GM23338 (cell line): ENCODE measurements at regions not wholly inside any gene's neighbourhood (a gene's known extent, or its start where the extent isn't known, plus 50 kb on each side); places are given as distances from the start of the nearest gene placed in this dataset.

Experiments
- ATAC-seq: fragments of 200-7000 bp; cut with Tn5 transposase; 3 replicates; pipeline ENCODE4 v1.9.1; 2020
- DNase-seq: peaks from one replicate; pipeline ENCODE4 v3.0.0-alpha.2; 2015; ENCODE audit warnings: low spot score
- H2AFZ ChIP-seq: fragments of 200-600 bp; sonication (generic); 2 replicates; pipeline ENCODE4 v1.8.0; 2016; ENCODE audit warnings: antibody characterized with exemption, mild to moderate bottlenecking, moderate library complexity
- H3F3A ChIP-seq: fragments of 200-600 bp; sonication (generic); replicated peaks from 2 replicates; pipeline ENCODE4 v1.8.0; 2017; ENCODE audit warnings: antibody characterized with exemption, mixed run types, low read depth
- H3K27ac ChIP-seq: fragments of 200-600 bp; sonication (generic); 2 replicates; pipeline ENCODE4 v1.6.1; 2016; ENCODE audit warnings: low read depth
- H3K27me3 ChIP-seq: fragments of 200-600 bp; sonication (generic); 2 replicates; pipeline ENCODE4 v1.8.0; 2016; ENCODE audit warnings: mild to moderate bottlenecking, mixed run types, moderate library complexity; ENCODE audit not compliant: insufficient read depth
- H3K36me3 ChIP-seq: fragments of 200-600 bp; sonication (generic); 2 replicates; pipeline ENCODE4 v1.8.0; 2016; ENCODE audit warnings: mild to moderate bottlenecking; ENCODE audit not compliant: insufficient read depth
- H3K4me1 ChIP-seq: fragments of 200-600 bp; sonication (generic); 2 replicates; pipeline ENCODE4 v1.8.0; 2016; ENCODE audit warnings: mild to moderate bottlenecking, moderate library complexity; ENCODE audit not compliant: insufficient read depth
- H3K4me2 ChIP-seq: fragments of 200-600 bp; sonication (generic); 2 replicates; pipeline ENCODE4 v1.7.1; 2017; ENCODE audit warnings: mixed run types
- H3K4me3 ChIP-seq: fragments of 200-600 bp; sonication (generic); 2 replicates; pipeline ENCODE4 v1.6.1; 2016; ENCODE audit warnings: mixed run types
- H3K79me2 ChIP-seq: fragments of 200-600 bp; sonication (generic); replicated peaks from 2 replicates; pipeline ENCODE4 v1.8.0; 2017; ENCODE audit warnings: mild to moderate bottlenecking; ENCODE audit not compliant: insufficient read depth
- H3K9me2 ChIP-seq: fragments of 200-600 bp; sonication (generic); 2 replicates; pipeline ENCODE4 v1.8.0; 2017; ENCODE audit not compliant: insufficient read depth
- H4K20me1 ChIP-seq: fragments of 200-600 bp; sonication (generic); replicated peaks from 2 replicates; pipeline ENCODE4 v1.8.0; 2017; ENCODE audit warnings: mild to moderate bottlenecking; ENCODE audit not compliant: insufficient read depth
- H3K27ac Mint-ChIP-seq: 2 replicates; pipeline ENCODE4 v1.8.0; 2020; ENCODE audit warnings: inconsistent platforms, mild to moderate bottlenecking, moderate library complexity, mixed read lengths
- H3K27me3 Mint-ChIP-seq: 3 replicates; pipeline ENCODE4 v1.8.0; 2022; ENCODE audit warnings: low read depth, mild to moderate bottlenecking, moderate library complexity, mixed read lengths, inconsistent platforms; ENCODE audit not compliant: insufficient read depth, poor library complexity
- H3K36me3 Mint-ChIP-seq: 3 replicates; pipeline ENCODE4 v1.8.0; 2021; ENCODE audit warnings: low read depth, mild to moderate bottlenecking, inconsistent platforms, moderate library complexity, mixed read lengths
- H3K4me1 Mint-ChIP-seq: 3 replicates; pipeline ENCODE4 v1.8.0; 2020; ENCODE audit warnings: mild to moderate bottlenecking, inconsistent platforms, mixed read lengths
- H3K4me3 Mint-ChIP-seq: 3 replicates; pipeline ENCODE4 v1.8.0; 2021; ENCODE audit warnings: moderate library complexity, mild to moderate bottlenecking, inconsistent platforms, mixed read lengths
- H3K9me3 Mint-ChIP-seq: 3 replicates; pipeline ENCODE4 v1.8.0; 2020; ENCODE audit warnings: moderate library complexity, mild to moderate bottlenecking, inconsistent platforms, mixed read lengths
- CREB1 ChIP-seq: fragments of 250-450 bp; sonication (Bioruptor Pico); IDR thresholded peaks from 2 replicates; pipeline ENCODE4 v1.5.0; 2020; ENCODE audit warnings: low read depth, mild to moderate bottlenecking, moderate library complexity
- EZH2 ChIP-seq: fragments of 200-600 bp; sonication (generic); IDR thresholded peaks from one replicate; pipeline ENCODE4 v1.8.0; 2017; ENCODE audit warnings: antibody characterized with exemption, mild to moderate bottlenecking, low read depth; ENCODE audit not compliant: unreplicated experiment
- EZH2phosphoT487 ChIP-seq: fragments of 200-600 bp; sonication (generic); IDR thresholded peaks from one replicate; pipeline ENCODE4 v1.8.1; 2018; ENCODE audit warnings: antibody characterized with exemption; ENCODE audit not compliant: unreplicated experiment
- JUNB ChIP-seq: IDR thresholded peaks from one replicate; pipeline ENCODE4 v1.6.1; 2016; ENCODE audit warnings: antibody characterized with exemption; ENCODE audit not compliant: unreplicated experiment
- NANOG ChIP-seq: IDR thresholded peaks from 2 replicates; pipeline ENCODE4 v1.6.1; 2016; ENCODE audit warnings: antibody characterized with exemption, borderline replicate concordance
- POLR2AphosphoS5 ChIP-seq: IDR thresholded peaks from 2 replicates; pipeline ENCODE4 v1.6.1; 2016; ENCODE audit warnings: antibody characterized with exemption, low read depth
- STAT1 ChIP-seq: IDR thresholded peaks from one replicate; pipeline ENCODE4 v1.6.1; 2016; ENCODE audit warnings: antibody characterized with exemption; ENCODE audit not compliant: unreplicated experiment
- ZNF114 ChIP-seq: fragments of 250-450 bp; sonication (Bioruptor Pico); IDR thresholded peaks from 2 replicates; pipeline ENCODE4 v1.5.0; 2020; ENCODE audit warnings: mild to moderate bottlenecking, moderate library complexity
- ZNF331 ChIP-seq: fragments of 250-450 bp; sonication (Bioruptor Pico); IDR thresholded peaks from 2 replicates; pipeline ENCODE4 v1.5.0; 2020; ENCODE audit warnings: low read depth, mild to moderate bottlenecking, moderate library complexity
- TF ChIP-seq, protein P1 (sequence below), 2 experiments: fragments of 200-600 bp in 1 of 2; sonication (generic) in 1 of 2; conservative IDR thresholded peaks; 2 replicates each; pipeline versions ENCODE4 v1.5.1 to v1.6.1; 2016 to 2017; ENCODE audit warnings: antibody characterized with exemption in 2 of 2, low read depth in 2 of 2, mild to moderate bottlenecking in 2 of 2, moderate library complexity in 1 of 2
- TF ChIP-seq, protein P2 (sequence below): fragments of 250-450 bp; sonication (Bioruptor Pico); IDR thresholded peaks from 2 replicates; pipeline ENCODE4 v1.5.0; 2020; ENCODE audit warnings: mild to moderate bottlenecking, moderate library complexity
- TF ChIP-seq, protein P3 (sequence below): IDR thresholded peaks from one replicate; pipeline ENCODE4 v1.6.1; 2018; ENCODE audit warnings: antibody characterized with exemption; ENCODE audit not compliant: unreplicated experiment
- TF ChIP-seq, protein P4 (sequence below): IDR thresholded peaks from 2 replicates; pipeline ENCODE4 v1.6.1; 2016; ENCODE audit warnings: antibody characterized with exemption

DNA sequence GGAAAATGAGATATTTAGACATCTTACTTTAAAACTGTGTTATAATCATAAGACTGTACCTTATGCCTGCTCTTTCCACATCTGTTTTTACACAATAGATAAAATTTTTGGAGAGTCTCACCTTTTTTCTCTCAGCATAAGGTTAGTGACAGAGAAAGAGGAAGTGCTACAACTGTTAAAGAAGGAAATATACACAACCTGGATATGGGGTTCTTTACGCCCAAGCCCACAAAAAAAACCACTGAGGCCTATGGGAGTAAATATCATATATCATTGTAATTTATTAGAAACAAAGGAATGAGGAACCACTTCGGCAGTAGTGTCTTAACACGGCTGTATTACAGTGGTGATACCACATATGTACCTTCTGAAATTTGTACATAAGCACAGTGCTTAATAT is 265.9 kb upstream of the GK2 start:
- H2AFZ ChIP-seq = no peak overlapping the region
- H4K20me1 ChIP-seq = no peaks in the 10 kb centered on the region
- H3K4me2 ChIP-seq = no peak overlapping the region
- no peaks in the 10 kb centered on the region for H3K79me2 ChIP-seq
- H3K27me3 ChIP-seq = no peaks in the 10 kb centered on the region
- DNase-seq (no peak), ATAC-seq (no peak)
- H3F3A ChIP-seq = no peaks in the 10 kb centered on the region
- no peak overlapping the region for H3K27ac ChIP-seq
- TF ChIP-seq STAT1 (no peak), ZNF331 (no peak), EZH2phosphoT487 (no peak), CREB1 (CRISPR knock-in tag) (no peak), POLR2AphosphoS5 (no peak), ZNF114 (CRISPR knock-in tag) (no peak), JUNB (no peak), EZH2 (no peak), NANOG (no peak)
- TF ChIP-seq, protein P1, sequence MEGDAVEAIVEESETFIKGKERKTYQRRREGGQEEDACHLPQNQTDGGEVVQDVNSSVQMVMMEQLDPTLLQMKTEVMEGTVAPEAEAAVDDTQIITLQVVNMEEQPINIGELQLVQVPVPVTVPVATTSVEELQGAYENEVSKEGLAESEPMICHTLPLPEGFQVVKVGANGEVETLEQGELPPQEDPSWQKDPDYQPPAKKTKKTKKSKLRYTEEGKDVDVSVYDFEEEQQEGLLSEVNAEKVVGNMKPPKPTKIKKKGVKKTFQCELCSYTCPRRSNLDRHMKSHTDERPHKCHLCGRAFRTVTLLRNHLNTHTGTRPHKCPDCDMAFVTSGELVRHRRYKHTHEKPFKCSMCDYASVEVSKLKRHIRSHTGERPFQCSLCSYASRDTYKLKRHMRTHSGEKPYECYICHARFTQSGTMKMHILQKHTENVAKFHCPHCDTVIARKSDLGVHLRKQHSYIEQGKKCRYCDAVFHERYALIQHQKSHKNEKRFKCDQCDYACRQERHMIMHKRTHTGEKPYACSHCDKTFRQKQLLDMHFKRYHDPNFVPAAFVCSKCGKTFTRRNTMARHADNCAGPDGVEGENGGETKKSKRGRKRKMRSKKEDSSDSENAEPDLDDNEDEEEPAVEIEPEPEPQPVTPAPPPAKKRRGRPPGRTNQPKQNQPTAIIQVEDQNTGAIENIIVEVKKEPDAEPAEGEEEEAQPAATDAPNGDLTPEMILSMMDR (conservative IDR thresholded peaks at IDR 0.05; ENCODE audit: low read depth in 2 of 2) = no peak
- TF ChIP-seq, protein P2, sequence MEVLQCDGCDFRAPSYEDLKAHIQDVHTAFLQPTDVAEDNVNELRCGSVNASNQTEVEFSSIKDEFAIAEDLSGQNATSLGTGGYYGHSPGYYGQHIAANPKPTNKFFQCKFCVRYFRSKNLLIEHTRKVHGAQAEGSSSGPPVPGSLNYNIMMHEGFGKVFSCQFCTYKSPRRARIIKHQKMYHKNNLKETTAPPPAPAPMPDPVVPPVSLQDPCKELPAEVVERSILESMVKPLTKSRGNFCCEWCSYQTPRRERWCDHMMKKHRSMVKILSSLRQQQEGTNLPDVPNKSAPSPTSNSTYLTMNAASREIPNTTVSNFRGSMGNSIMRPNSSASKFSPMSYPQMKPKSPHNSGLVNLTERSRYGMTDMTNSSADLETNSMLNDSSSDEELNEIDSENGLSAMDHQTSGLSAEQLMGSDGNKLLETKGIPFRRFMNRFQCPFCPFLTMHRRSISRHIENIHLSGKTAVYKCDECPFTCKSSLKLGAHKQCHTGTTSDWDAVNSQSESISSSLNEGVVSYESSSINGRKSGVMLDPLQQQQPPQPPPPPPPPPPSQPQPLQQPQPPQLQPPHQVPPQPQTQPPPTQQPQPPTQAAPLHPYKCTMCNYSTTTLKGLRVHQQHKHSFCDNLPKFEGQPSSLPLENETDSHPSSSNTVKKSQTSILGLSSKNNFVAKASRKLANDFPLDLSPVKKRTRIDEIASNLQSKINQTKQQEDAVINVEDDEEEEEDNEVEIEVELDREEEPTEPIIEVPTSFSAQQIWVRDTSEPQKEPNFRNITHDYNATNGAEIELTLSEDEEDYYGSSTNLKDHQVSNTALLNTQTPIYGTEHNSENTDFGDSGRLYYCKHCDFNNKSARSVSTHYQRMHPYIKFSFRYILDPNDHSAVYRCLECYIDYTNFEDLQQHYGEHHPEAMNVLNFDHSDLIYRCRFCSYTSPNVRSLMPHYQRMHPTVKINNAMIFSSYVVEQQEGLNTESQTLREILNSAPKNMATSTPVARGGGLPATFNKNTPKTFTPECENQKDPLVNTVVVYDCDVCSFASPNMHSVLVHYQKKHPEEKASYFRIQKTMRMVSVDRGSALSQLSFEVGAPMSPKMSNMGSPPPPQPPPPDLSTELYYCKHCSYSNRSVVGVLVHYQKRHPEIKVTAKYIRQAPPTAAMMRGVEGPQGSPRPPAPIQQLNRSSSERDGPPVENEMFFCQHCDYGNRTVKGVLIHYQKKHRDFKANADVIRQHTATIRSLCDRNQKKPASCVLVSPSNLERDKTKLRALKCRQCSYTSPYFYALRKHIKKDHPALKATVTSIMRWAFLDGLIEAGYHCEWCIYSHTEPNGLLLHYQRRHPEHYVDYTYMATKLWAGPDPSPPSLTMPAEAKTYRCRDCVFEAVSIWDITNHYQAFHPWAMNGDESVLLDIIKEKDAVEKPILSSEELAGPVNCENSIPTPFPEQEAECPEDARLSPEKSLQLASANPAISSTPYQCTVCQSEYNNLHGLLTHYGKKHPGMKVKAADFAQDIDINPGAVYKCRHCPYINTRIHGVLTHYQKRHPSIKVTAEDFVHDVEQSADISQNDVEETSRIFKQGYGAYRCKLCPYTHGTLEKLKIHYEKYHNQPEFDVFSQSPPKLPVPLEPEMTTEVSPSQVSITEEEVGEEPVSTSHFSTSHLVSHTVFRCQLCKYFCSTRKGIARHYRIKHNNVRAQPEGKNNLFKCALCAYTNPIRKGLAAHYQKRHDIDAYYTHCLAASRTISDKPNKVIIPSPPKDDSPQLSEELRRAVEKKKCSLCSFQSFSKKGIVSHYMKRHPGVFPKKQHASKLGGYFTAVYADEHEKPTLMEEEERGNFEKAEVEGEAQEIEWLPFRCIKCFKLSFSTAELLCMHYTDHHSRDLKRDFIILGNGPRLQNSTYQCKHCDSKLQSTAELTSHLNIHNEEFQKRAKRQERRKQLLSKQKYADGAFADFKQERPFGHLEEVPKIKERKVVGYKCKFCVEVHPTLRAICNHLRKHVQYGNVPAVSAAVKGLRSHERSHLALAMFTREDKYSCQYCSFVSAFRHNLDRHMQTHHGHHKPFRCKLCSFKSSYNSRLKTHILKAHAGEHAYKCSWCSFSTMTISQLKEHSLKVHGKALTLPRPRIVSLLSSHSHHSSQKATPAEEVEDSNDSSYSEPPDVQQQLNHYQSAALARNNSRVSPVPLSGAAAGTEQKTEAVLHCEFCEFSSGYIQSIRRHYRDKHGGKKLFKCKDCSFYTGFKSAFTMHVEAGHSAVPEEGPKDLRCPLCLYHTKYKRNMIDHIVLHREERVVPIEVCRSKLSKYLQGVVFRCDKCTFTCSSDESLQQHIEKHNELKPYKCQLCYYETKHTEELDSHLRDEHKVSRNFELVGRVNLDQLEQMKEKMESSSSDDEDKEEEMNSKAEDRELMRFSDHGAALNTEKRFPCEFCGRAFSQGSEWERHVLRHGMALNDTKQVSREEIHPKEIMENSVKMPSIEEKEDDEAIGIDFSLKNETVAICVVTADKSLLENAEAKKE = no peak
- TF ChIP-seq, protein P3, sequence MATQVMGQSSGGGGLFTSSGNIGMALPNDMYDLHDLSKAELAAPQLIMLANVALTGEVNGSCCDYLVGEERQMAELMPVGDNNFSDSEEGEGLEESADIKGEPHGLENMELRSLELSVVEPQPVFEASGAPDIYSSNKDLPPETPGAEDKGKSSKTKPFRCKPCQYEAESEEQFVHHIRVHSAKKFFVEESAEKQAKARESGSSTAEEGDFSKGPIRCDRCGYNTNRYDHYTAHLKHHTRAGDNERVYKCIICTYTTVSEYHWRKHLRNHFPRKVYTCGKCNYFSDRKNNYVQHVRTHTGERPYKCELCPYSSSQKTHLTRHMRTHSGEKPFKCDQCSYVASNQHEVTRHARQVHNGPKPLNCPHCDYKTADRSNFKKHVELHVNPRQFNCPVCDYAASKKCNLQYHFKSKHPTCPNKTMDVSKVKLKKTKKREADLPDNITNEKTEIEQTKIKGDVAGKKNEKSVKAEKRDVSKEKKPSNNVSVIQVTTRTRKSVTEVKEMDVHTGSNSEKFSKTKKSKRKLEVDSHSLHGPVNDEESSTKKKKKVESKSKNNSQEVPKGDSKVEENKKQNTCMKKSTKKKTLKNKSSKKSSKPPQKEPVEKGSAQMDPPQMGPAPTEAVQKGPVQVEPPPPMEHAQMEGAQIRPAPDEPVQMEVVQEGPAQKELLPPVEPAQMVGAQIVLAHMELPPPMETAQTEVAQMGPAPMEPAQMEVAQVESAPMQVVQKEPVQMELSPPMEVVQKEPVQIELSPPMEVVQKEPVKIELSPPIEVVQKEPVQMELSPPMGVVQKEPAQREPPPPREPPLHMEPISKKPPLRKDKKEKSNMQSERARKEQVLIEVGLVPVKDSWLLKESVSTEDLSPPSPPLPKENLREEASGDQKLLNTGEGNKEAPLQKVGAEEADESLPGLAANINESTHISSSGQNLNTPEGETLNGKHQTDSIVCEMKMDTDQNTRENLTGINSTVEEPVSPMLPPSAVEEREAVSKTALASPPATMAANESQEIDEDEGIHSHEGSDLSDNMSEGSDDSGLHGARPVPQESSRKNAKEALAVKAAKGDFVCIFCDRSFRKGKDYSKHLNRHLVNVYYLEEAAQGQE = no peak
- TF ChIP-seq, protein P4, sequence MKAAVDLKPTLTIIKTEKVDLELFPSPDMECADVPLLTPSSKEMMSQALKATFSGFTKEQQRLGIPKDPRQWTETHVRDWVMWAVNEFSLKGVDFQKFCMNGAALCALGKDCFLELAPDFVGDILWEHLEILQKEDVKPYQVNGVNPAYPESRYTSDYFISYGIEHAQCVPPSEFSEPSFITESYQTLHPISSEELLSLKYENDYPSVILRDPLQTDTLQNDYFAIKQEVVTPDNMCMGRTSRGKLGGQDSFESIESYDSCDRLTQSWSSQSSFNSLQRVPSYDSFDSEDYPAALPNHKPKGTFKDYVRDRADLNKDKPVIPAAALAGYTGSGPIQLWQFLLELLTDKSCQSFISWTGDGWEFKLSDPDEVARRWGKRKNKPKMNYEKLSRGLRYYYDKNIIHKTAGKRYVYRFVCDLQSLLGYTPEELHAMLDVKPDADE = no peak
- no peaks in the 10 kb centered on the region for H3K36me3 ChIP-seq
- H3K4me1 ChIP-seq = no peaks in the 10 kb centered on the region
- Mint-ChIP-seq H3K4me3 (no peak overlapping the region), H3K9me3 (peaks cover 23% of the 10 kb centered on the region), H3K4me1 (no peaks in the 10 kb centered on the region), H3K27me3 (peaks cover 2% of the 10 kb centered on the region), H3K27ac (no peak overlapping the region), H3K36me3 (peaks cover 10% of the 10 kb centered on the region; the same call in 1 of the 3 replicates)
- H3K4me3 ChIP-seq = no peak overlapping the region
- no peaks in the 10 kb centered on the region for H3K9me2 ChIP-seq
